ENCODE measurements at regions not wholly inside any gene's neighbourhood (a gene's known extent, or its start where the extent isn't known, plus 50 kb on each side); places are given as distances from the start of the nearest gene placed in this dataset.

GRCh38 chr3:99269606-99270351 lies 368.3 kb upstream of the DCBLD2 start:
- no peak for TF ChIP-seq POLR2A (IDR thresholded peaks at IDR 0.05)
- TF ChIP-seq CTCF (IDR thresholded peaks at IDR 0.05) = no peak
- TF ChIP-seq POLR2AphosphoS5 (IDR thresholded peaks at IDR 0.05; ENCODE audit: insufficient read depth in 1 of 2, low read depth in 1 of 2) = peak in 1 of 2 donors; percentile 68
